A549 (cell line): ENCODE measurements at regions not wholly inside any gene's neighbourhood (a gene's known extent, or its start where the extent isn't known, plus 50 kb on each side); places are given as distances from the start of the nearest gene placed in this dataset.

Experiments
- ATAC-seq, 2 experiments: fragments of 200-7000 bp in 1 of 2; fragments of >200 bp in 1 of 2; cut with Nextera tagmentation in 1 of 2; cut with Tn5 transposase in 1 of 2; 3 replicates each; pipeline versions ENCODE4 v1.8.0 to v1.9.1; 2018 to 2020; ENCODE audit warnings: mild to moderate bottlenecking in 1 of 2, moderate library complexity in 1 of 2
- CTCF ChIA-PET: fragments of 300-600 bp; sonication (Branson Sonifier 250); formaldehyde crosslinking; extraction: SDS; loops from one replicate; lab custom pipeline; 2021; ENCODE audit warnings: antibody characterized with exemption, inconsistent platforms; lab: Yijun Ruan, JAX
- POLR2A ChIA-PET: fragments of 350-600 bp; formaldehyde crosslinking; extraction: SDS; loops from one replicate; lab custom pipeline; 2021; ENCODE audit warnings: antibody characterized with exemption, inconsistent platforms; lab: Yijun Ruan, JAX
- DNase-seq, 2 experiments: peaks; one replicate each; pipeline versions ENCODE4 v3.0.0 to v3.0.0-alpha.2; 2011 to 2016; ENCODE audit warnings: low read depth in 1 of 2, low spot score in 1 of 2
- FAIRE-seq: peaks from 2 replicates; lab custom pipeline; 2011; peaks lifted over from hg19 to GRCh38; lab: Jason Lieb, UNC
- H3K27ac ChIP-seq, 2 experiments: fragments of >200 bp; sonication (Bioruptor Twin); formaldehyde crosslinking; 3 replicates each; pipeline ENCODE4 v1.5.1; 2016 to 2017
- H3K4me1 ChIP-seq: fragments of >200 bp; sonication (Bioruptor Twin); formaldehyde crosslinking; 3 replicates; pipeline ENCODE4 v1.6.1; 2016
- H3K4me2 ChIP-seq: fragments of >200 bp; sonication (Bioruptor Twin); formaldehyde crosslinking; 3 replicates; pipeline ENCODE4 v1.6.1; 2016
- H3K4me3 ChIP-seq: fragments of >200 bp; sonication (Bioruptor Twin); formaldehyde crosslinking; 3 replicates; pipeline ENCODE4 v1.5.1; 2016
- H3K9me3 ChIP-seq: fragments of >200 bp; sonication (Bioruptor Twin); formaldehyde crosslinking; 3 replicates; pipeline ENCODE4 v1.6.1; 2016
- CEBPB ChIP-seq, 2 experiments: fragments of >200 bp in 1 of 2; sonication (Bioruptor Twin) in 1 of 2; formaldehyde crosslinking in 1 of 2; IDR thresholded peaks; 2 replicates each; pipeline ENCODE4 v1.6.1; 2012 to 2016
- EP300 ChIP-seq, 2 experiments: fragments of >200 bp; sonication (Bioruptor Twin); formaldehyde crosslinking; IDR thresholded peaks; 2 replicates in 1 of 2; 3 replicates in 1 of 2; pipeline ENCODE4 v1.6.1; 2016 to 2017
- ESRRA ChIP-seq: fragments of 150-350 bp; IDR thresholded peaks from 2 replicates; pipeline ENCODE4 v1.6.1; 2014; ENCODE audit warnings: mild to moderate bottlenecking, low read length, borderline replicate concordance
- FOSL2 ChIP-seq, 2 experiments: fragments of 450-650 bp in 1 of 2; fragments of >200 bp in 1 of 2; sonication (Bioruptor Twin) in 1 of 2; formaldehyde crosslinking; IDR thresholded peaks; 2 replicates each; pipeline versions ENCODE4 v1.5.0 to v1.6.1; 2016 to 2020; ENCODE audit warnings: mild to moderate bottlenecking in 1 of 2, moderate library complexity in 1 of 2
- GATA3 ChIP-seq: IDR thresholded peaks from 2 replicates; pipeline ENCODE4 v1.6.1; 2012; ENCODE audit warnings: borderline replicate concordance
- HOXB13 ChIP-seq: fragments of 250-450 bp; sonication (Bioruptor Pico); IDR thresholded peaks from 2 replicates; pipeline ENCODE4 v1.5.0; 2020; ENCODE audit warnings: low read depth, mild to moderate bottlenecking, moderate library complexity
- JUN ChIP-seq, 2 experiments: fragments of >200 bp; sonication (Bioruptor Twin); formaldehyde crosslinking; IDR thresholded peaks; 2 replicates in 1 of 2; 3 replicates in 1 of 2; pipeline ENCODE4 v1.6.1; 2016 to 2017
- JUNB ChIP-seq: fragments of >200 bp; sonication (Bioruptor Twin); formaldehyde crosslinking; IDR thresholded peaks from 2 replicates; pipeline ENCODE4 v1.6.1; 2016
- NPAS2 ChIP-seq: fragments of 250-450 bp; sonication (Bioruptor Pico); IDR thresholded peaks from 2 replicates; pipeline ENCODE4 v1.8.0; 2022; ENCODE audit warnings: mild to moderate bottlenecking, moderate library complexity, borderline replicate concordance
- RAD21 ChIP-seq, 2 experiments: fragments of >200 bp in 1 of 2; sonication (Bioruptor Twin) in 1 of 2; formaldehyde crosslinking in 1 of 2; IDR thresholded peaks in 1 of 2; conservative IDR thresholded peaks in 1 of 2; 2 replicates in 1 of 2; 3 replicates in 1 of 2; pipeline ENCODE4 v1.6.1; 2012 to 2018; ENCODE audit warnings: inconsistent platforms in 1 of 2
- RCOR1 ChIP-seq: fragments of 150-350 bp; IDR thresholded peaks from 2 replicates; pipeline ENCODE4 v1.6.1; 2014; ENCODE audit warnings: antibody characterized with exemption, low read length, low read depth
- TP53 ChIP-seq: fragments of 250-450 bp; sonication (Bioruptor Pico); IDR thresholded peaks from 2 replicates; pipeline ENCODE4 v1.5.0; 2021; ENCODE audit warnings: mild to moderate bottlenecking, moderate library complexity
- WGBS: methylation state at CpG from one replicate; pipeline ENCODE4 v1.1.6; 2017; ENCODE audit errors: missing lambda C conversion rate; 5-methylcytosine and 5-hydroxymethylcytosine counted together
- TF ChIP-seq, protein P1 (sequence below): IDR thresholded peaks from 2 replicates; pipeline ENCODE4 v1.6.1; 2012; ENCODE audit warnings: low read depth, borderline replicate concordance
- TF ChIP-seq, protein P2 (sequence below): fragments of >200 bp; sonication (Bioruptor Twin); formaldehyde crosslinking; IDR thresholded peaks from 3 replicates; pipeline ENCODE4 v1.6.1; 2016
- TF ChIP-seq, protein P3 (sequence below): fragments of 150-350 bp; IDR thresholded peaks from 2 replicates; pipeline ENCODE4 v1.6.1; 2014; ENCODE audit warnings: low read depth, mild to moderate bottlenecking, low read length
- TF ChIP-seq, protein P4 (sequence below): IDR thresholded peaks from 2 replicates; pipeline ENCODE4 v1.6.1; 2012

DNA sequence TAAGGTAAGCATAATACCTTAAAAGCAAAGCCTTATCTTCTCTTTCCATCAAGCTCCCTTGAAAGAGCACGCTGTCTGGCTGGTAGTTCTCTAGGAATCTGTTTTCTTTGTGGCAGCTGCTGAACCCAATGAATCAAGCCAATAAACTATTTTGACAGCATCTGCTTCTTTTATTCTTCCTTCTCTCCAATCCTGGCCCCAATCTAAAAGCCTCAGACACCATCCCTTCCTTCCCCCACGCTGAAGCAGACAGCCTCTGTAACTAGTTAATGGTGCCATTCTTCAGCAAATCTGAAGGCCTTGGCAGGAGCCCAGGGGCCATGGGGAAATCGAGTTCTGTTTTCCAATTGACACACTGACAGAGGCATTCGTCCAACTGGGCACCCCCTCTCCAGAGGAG, 186.6 kb upstream of the LYZL1 start:
- DNase-seq (no peak), FAIRE-seq (no peak), ATAC-seq (no peak)
- H3K4me3 ChIP-seq: no peak overlapping the region
- H3K9me3 ChIP-seq: peaks cover 14% of the 10 kb centered on the region
- TF ChIP-seq EP300 (IDR thresholded peaks at IDR 0.05): no peak
- TF ChIP-seq GATA3: peak; percentile 27; the same call in 1 of the 2 replicates
- WGBS: 64% methylated on average over 4 of the region's 4 CpGs
- H3K27ac ChIP-seq: peak overlapping the region in 1 of 2 experiments; percentile 26; a peak in 3 of 6 replicates
- H3K4me1 ChIP-seq: peaks cover 33% of the 10 kb centered on the region
- no peak overlapping the region for H3K4me2 ChIP-seq
- ChIA-PET CTCF (interaction anchor here (1.0 to 1.2 kb wide), 2 partner anchors 113 to 202 kb away, joined by 3 read pairs; no protein-coding TSS in a partner anchor), POLR2A (no interaction called here)

DNA sequence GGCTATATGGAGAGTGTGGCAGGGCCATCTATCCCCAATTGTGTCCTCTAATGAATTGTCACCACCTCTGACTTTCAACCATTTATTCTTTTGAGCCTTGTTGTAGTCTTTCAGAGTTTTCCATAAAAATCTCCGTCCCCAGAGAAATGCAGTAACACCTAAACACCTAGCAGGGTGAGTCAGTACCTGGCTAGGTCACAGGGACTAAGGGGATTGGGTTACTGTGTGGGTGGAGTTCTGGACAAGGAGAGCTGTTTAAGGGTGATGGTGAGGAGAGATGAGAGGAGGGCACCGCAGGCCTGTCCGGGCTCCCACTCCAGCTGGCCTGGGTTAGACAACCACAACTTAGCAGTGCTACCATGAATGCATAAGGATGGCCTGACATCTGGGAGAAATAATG, 186.2 kb upstream of the LYZL1 start:
- no peak for FAIRE-seq
- DNase-seq: no peak
- no peak overlapping the region for H3K4me3 ChIP-seq
- POLR2A ChIA-PET: no interaction called here
- no peak for ATAC-seq
- TF ChIP-seq, protein P1, sequence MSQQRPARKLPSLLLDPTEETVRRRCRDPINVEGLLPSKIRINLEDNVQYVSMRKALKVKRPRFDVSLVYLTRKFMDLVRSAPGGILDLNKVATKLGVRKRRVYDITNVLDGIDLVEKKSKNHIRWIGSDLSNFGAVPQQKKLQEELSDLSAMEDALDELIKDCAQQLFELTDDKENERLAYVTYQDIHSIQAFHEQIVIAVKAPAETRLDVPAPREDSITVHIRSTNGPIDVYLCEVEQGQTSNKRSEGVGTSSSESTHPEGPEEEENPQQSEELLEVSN: no peak
- TF ChIP-seq NPAS2 (CRISPR knock-in tag): no peak
- peaks cover 33% of the 10 kb centered on the region for H3K4me1 ChIP-seq
- 91% methylated on average over 3 of the region's 3 CpGs for WGBS
- no peak overlapping the region for H3K4me2 ChIP-seq
- peaks cover 14% of the 10 kb centered on the region for H3K9me3 ChIP-seq
- H3K27ac ChIP-seq: peak overlapping the region in 1 of 2 experiments; percentile 9; a peak in 2 of 6 replicates
- CTCF ChIA-PET: interaction anchor here (1.4 kb wide), 1 partner anchor 426 kb away, joined by 3 read pairs; no protein-coding TSS in a partner anchor

DNA sequence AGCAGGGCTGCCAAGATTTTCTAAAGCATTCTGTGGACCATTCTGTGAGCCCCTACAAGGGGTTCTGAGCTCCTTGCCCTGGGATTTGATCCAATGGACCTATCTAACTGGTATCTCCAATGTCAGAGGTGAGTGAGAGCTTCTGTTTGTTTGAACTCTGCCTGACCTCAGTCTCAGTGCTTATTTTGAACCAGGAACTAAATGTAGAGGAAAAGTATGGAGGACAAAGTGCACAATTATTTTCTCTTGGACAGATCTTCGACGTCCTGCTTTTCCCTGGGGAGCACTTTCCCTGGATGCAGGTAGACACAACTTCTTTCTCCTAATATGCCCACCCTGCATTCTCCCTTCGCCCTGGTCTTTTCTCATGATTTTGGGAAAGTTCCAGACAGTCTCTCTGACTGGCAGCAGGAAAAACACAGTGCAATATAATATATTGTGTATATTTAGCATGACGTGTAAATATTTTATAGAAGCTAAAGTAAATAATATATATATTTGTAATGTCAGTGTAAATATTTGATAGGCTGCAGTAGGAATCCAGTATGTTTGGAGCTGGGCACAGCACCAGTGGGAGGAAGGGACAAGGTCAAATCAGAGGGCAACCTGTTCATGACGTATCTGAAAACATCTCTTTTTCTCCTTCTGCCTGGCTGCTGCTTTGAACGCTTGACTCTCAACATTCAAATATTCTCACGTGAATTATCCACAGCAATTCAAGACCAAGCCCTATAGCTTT, 184.0 kb upstream of the LYZL1 start:
- Histone ChIP-seq H3K4me3 (0 out of 3 replicates have a peak overlapping the region, but pooled peaks have one; percentile 9), H3K4me2 (peak overlapping the region; percentile 81), H3K27ac (peak overlapping the region; percentile 81 to 83), H3K9me3 (peaks cover 20% of the 10 kb centered on the region), H3K4me1 (peaks cover 33% of the 10 kb centered on the region)
- DNase-seq (peak; percentile 25 to 91), ATAC-seq (peak; percentile 79 to 86), FAIRE-seq (no peak)
- CTCF ChIA-PET: interaction anchor here (0.6 to 3.7 kb wide), 14 partner anchors 22 to 442 kb away, joined by 3 to 22 read pairs (median 4); partner anchors contain the start of gene BAMBI
- peak; percentile 54 to 80; a peak in 3 of 5 replicates for TF ChIP-seq EP300 (IDR thresholded peaks at IDR 0.05)
- TF ChIP-seq, protein P2, sequence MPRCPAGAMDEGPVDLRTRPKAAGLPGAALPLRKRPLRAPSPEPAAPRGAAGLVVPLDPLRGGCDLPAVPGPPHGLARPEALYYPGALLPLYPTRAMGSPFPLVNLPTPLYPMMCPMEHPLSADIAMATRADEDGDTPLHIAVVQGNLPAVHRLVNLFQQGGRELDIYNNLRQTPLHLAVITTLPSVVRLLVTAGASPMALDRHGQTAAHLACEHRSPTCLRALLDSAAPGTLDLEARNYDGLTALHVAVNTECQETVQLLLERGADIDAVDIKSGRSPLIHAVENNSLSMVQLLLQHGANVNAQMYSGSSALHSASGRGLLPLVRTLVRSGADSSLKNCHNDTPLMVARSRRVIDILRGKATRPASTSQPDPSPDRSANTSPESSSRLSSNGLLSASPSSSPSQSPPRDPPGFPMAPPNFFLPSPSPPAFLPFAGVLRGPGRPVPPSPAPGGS: peak; percentile 79; the same call in 1 of the 3 replicates
- peak; percentile 62 to 92; a peak in 4 of 5 replicates for TF ChIP-seq JUN (IDR thresholded peaks at IDR 0.05)
- no peak for TF ChIP-seq FOSL2 (IDR thresholded peaks at IDR 0.05)
- peak; percentile 42 for TF ChIP-seq FOSL2 (CRISPR knock-in tag; IDR thresholded peaks at IDR 0.05)
- TF ChIP-seq TP53 (CRISPR knock-in tag): no peak
- TF ChIP-seq RCOR1: no peak
- TF ChIP-seq, protein P3, sequence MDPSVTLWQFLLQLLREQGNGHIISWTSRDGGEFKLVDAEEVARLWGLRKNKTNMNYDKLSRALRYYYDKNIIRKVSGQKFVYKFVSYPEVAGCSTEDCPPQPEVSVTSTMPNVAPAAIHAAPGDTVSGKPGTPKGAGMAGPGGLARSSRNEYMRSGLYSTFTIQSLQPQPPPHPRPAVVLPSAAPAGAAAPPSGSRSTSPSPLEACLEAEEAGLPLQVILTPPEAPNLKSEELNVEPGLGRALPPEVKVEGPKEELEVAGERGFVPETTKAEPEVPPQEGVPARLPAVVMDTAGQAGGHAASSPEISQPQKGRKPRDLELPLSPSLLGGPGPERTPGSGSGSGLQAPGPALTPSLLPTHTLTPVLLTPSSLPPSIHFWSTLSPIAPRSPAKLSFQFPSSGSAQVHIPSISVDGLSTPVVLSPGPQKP: no peak
- TF ChIP-seq, protein P4, sequence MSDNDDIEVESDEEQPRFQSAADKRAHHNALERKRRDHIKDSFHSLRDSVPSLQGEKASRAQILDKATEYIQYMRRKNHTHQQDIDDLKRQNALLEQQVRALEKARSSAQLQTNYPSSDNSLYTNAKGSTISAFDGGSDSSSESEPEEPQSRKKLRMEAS: peak; percentile 36; the same call in 1 of the 2 replicates
- TF ChIP-seq GATA3: peak; percentile 86
- TF ChIP-seq JUNB: peak; percentile 71; the same call in 1 of the 2 replicates
- peak; percentile 87; the same call in 1 of the 2 replicates for TF ChIP-seq ESRRA
- no peak for TF ChIP-seq HOXB13
- TF ChIP-seq CEBPB (IDR thresholded peaks at IDR 0.05): peak in 1 of 2 experiments; percentile 71; a peak in 2 of 4 replicates
- TF ChIP-seq RAD21 (conservative IDR thresholded peaks at IDR 0.05 in 1 of 2, IDR thresholded peaks at IDR 0.05 in 1 of 2): peak in 1 of 2 experiments; percentile 43; a peak in 4 of 5 replicates
- WGBS: 1% methylated on average over 7 of the region's 7 CpGs
- POLR2A ChIA-PET: interaction anchor here (1.0 to 1.8 kb wide), 2 partner anchors 166 to 427 kb away, joined by 3 to 6 read pairs; partner anchors contain the start of gene BAMBI
